ENCODE measurements at regions not wholly inside any gene's neighbourhood (a gene's known extent, or its start where the extent isn't known, plus 50 kb on each side); places are given as distances from the start of the nearest gene placed in this dataset.

- no CpG with 5 or more reads among the region's 2 CpGs for WGBS (ENCODE audit: insufficient coverage)
- peaks cover 7 to 18% (median 17%) of the 10 kb centered on the region in 3 donors for H3K4me1 Mint-ChIP-seq
- H3K4me3 Mint-ChIP-seq, result peak overlapping the region in 2 of 3 donors; percentile 39 to 62
- Histone ChIP-seq H3K27ac (ENCODE audit: low read length) (no peak overlapping the region), H3K27me3 (replicated peaks in 1 of 2; ENCODE audit: control insufficient read depth in 2 of 2, extremely low read depth in 1 of 2, insufficient read depth in 2 of 2, low read length in 1 of 2) (no peaks in the 10 kb centered on the region), H3K36me3 (ENCODE audit: control insufficient read depth in 2 of 2, extremely low read depth in 1 of 2, insufficient read depth in 1 of 2, low read length in 1 of 2) (no peaks in the 10 kb centered on the region), H3K9me3 (no peaks in the 10 kb centered on the region), H3K4me1 (ENCODE audit: control insufficient read depth in 1 of 2, extremely low read depth in 1 of 2, insufficient read depth in 2 of 2, low read length in 2 of 2) (no peaks in the 10 kb centered on the region), H3K4me3 (ENCODE audit: control insufficient read depth in 1 of 2, extremely low read depth in 1 of 2, low read length in 1 of 2) (no peak overlapping the region)
- no peaks in the 10 kb centered on the region for H3K9me3 Mint-ChIP-seq
- ChIA-PET POLR2A (interaction anchor here in 1 of 2 donors (0.5 kb wide), 1 partner anchor 27 kb away, joined by 3 read pairs; no protein-coding TSS in a partner anchor), CTCF (no interaction called here)
- ATAC-seq (replicated peaks in 1 of 4), result no peak
- DNase-seq, result no peak
- H3K36me3 Mint-ChIP-seq, result no peaks in the 10 kb centered on the region
- H3K27me3 Mint-ChIP-seq, result peaks cover 0 to 23% of the 10 kb centered on the region in 2 donors
- no peak overlapping the region for H3K27ac Mint-ChIP-seq
These were observed 131.9 kb upstream of the USP9X start for GRCh38 chrX:40953369-40953768.

DNA sequence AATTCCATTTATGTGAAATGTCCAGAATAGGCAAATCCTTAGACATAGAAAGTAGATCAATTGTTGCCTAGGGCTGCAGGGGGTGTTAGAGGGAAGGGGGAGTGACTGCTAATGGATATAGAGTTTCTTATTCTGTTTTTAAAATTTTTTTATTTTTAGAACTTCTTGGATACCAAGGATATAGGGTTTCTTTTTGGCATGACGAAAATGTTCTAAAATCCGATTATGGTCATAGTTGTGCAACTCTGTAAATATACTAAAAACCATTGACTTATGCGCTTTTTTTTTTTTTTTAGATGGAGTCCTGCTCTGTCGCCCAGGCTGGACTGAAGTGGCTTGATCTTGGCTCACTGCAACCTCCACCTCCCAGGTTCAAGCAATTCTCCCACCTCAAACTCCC is 125.2 kb upstream of the USP9X start:
- DNase-seq, result no peak
- Histone ChIP-seq H3K27me3 (replicated peaks in 1 of 2; ENCODE audit: control insufficient read depth in 2 of 2, extremely low read depth in 1 of 2, insufficient read depth in 2 of 2, low read length in 1 of 2) (no peaks in the 10 kb centered on the region), H3K36me3 (ENCODE audit: control insufficient read depth in 2 of 2, extremely low read depth in 1 of 2, insufficient read depth in 1 of 2, low read length in 1 of 2) (no peaks in the 10 kb centered on the region), H3K9me3 (no peaks in the 10 kb centered on the region), H3K4me1 (ENCODE audit: control insufficient read depth in 1 of 2, extremely low read depth in 1 of 2, insufficient read depth in 2 of 2, low read length in 2 of 2) (no peaks in the 10 kb centered on the region), H3K27ac (ENCODE audit: low read length) (no peak overlapping the region), H3K4me3 (ENCODE audit: control insufficient read depth in 1 of 2, extremely low read depth in 1 of 2, low read length in 1 of 2) (no peak overlapping the region)
- no peaks in the 10 kb centered on the region for H3K36me3 Mint-ChIP-seq
- H3K4me3 Mint-ChIP-seq, result no peak overlapping the region
- peaks cover 0 to 4% (median 4%) of the 10 kb centered on the region in 3 donors for H3K9me3 Mint-ChIP-seq
- ChIA-PET CTCF (no interaction called here), POLR2A (no interaction called here)
- no peak for ATAC-seq (replicated peaks in 1 of 4)
- H3K27me3 Mint-ChIP-seq, result peaks cover 0 to 5% of the 10 kb centered on the region in 2 donors
- no peak overlapping the region for H3K27ac Mint-ChIP-seq
- WGBS (ENCODE audit: insufficient coverage), result no CpG with 5 or more reads among the region's 4 CpGs
- peaks cover 0 to 1% (median 0%) of the 10 kb centered on the region in 3 donors for H3K4me1 Mint-ChIP-seq

- H3K27me3 ChIP-seq (replicated peaks in 1 of 2; ENCODE audit: control insufficient read depth in 2 of 2, extremely low read depth in 1 of 2, insufficient read depth in 2 of 2, low read length in 1 of 2), result no peaks in the 10 kb centered on the region
- no peak overlapping the region for H3K27ac ChIP-seq (ENCODE audit: low read length)
- no peaks in the 10 kb centered on the region for H3K36me3 Mint-ChIP-seq
- no peak overlapping the region for H3K4me3 ChIP-seq (ENCODE audit: control insufficient read depth in 1 of 2, extremely low read depth in 1 of 2, low read length in 1 of 2)
- no peak for ATAC-seq (replicated peaks in 1 of 4)
- H3K4me1 Mint-ChIP-seq, result peaks cover 0 to 1% (median 0%) of the 10 kb centered on the region in 3 donors
- H3K4me3 Mint-ChIP-seq, result no peak overlapping the region
- no peaks in the 10 kb centered on the region for H3K4me1 ChIP-seq (ENCODE audit: control insufficient read depth in 1 of 2, extremely low read depth in 1 of 2, insufficient read depth in 2 of 2, low read length in 2 of 2)
- no peaks in the 10 kb centered on the region for H3K36me3 ChIP-seq (ENCODE audit: control insufficient read depth in 2 of 2, extremely low read depth in 1 of 2, insufficient read depth in 1 of 2, low read length in 1 of 2)
- ChIA-PET CTCF (no interaction called here), POLR2A (no interaction called here)
- H3K27ac Mint-ChIP-seq, result no peak overlapping the region
- no peak for DNase-seq
- peaks cover 0 to 19% of the 10 kb centered on the region in 2 donors for H3K27me3 Mint-ChIP-seq
- WGBS (ENCODE audit: insufficient coverage), result no CpG with 5 or more reads among the region's 12 CpGs
- peaks cover 0 to 4% (median 4%) of the 10 kb centered on the region in 3 donors for H3K9me3 Mint-ChIP-seq
- no peaks in the 10 kb centered on the region for H3K9me3 ChIP-seq
These were observed 122.3 kb upstream of the USP9X start for GRCh38 chrX:40962793-40963407.

DNA sequence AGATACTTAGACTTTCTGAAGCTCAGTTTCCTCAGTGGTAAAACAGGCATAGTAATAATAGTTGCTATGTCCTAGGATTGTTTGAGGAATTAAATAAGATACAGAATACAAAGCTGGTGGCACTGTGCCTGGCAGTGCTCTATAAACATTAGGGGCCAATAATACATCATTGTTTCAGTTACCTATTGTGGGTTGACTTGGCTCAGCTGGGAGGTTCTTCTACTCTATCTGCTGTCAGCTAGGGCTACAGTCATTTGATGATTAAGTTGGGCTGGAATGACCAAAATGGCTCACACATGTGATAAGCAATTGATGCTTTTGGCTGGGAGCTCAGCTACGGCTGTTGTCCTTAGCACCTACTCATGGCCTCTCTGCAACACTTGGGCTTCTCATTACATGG is 121.2 kb upstream of the USP9X start:
- peaks cover 0 to 4% (median 4%) of the 10 kb centered on the region in 3 donors for H3K9me3 Mint-ChIP-seq

DNA sequence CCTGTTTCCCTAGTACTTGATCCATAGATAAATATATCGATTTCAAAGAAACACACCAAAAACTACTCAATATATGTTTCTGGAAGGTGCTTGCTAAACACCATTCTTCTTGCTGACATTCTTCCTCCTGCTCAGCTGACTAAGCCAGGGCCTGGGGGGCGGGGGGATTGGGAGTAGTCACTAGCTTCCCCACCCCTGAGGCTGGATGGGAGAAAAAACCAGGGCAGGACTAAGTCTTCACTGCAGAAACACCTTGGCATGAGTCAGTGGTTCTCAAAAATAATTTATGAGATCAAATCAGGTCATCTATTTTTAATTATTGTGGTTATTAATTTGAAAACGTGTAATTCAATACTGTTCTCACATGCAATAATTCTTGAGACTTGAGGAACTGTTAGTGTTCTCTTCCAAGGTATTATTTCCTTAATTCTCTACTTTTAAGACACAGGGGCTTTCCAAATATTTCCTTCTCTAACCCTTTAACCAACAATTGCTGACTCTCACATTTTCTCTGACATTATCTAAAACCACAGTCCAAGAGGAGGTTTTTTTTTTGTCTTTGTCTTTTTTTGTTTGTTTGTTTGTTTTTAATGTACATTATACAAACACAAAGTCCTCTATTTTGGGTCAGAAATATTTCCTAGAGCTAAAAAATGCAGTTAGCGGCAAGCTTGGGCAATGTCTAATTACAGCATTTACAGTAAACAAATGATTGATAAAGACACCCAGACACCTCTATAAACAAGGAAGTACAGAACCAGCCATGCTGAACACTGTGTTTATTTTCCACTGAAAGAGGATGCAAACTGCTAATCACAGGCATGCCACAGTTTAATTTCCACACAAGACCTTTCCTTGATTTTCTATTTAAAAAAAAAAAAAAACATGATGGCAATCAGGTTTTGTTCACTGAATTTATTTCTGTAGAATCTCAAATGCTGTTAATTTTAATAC is 120.3 kb upstream of the USP9X start:
- Histone ChIP-seq H3K27me3 (replicated peaks in 1 of 2; ENCODE audit: control insufficient read depth in 2 of 2, extremely low read depth in 1 of 2, insufficient read depth in 2 of 2, low read length in 1 of 2) (no peaks in the 10 kb centered on the region), H3K9me3 (no peaks in the 10 kb centered on the region), H3K27ac (ENCODE audit: low read length) (no peak overlapping the region), H3K4me1 (ENCODE audit: control insufficient read depth in 1 of 2, extremely low read depth in 1 of 2, insufficient read depth in 2 of 2, low read length in 2 of 2) (no peaks in the 10 kb centered on the region), H3K36me3 (ENCODE audit: control insufficient read depth in 2 of 2, extremely low read depth in 1 of 2, insufficient read depth in 1 of 2, low read length in 1 of 2) (no peaks in the 10 kb centered on the region), H3K4me3 (ENCODE audit: control insufficient read depth in 1 of 2, extremely low read depth in 1 of 2, low read length in 1 of 2) (no peak overlapping the region)
- peaks cover 0 to 4% (median 4%) of the 10 kb centered on the region in 3 donors for H3K9me3 Mint-ChIP-seq
- peaks cover 0 to 16% of the 10 kb centered on the region in 2 donors for H3K27me3 Mint-ChIP-seq
- ChIA-PET CTCF (interaction anchor here in 1 of 2 donors (0.7 kb wide), 1 partner anchor 47 kb away, joined by 5 read pairs; no protein-coding TSS in a partner anchor), POLR2A (no interaction called here)
- H3K36me3 Mint-ChIP-seq, result no peaks in the 10 kb centered on the region
- no peak overlapping the region for H3K4me3 Mint-ChIP-seq
- no CpG with 5 or more reads among the region's 4 CpGs for WGBS (ENCODE audit: insufficient coverage)
- H3K4me1 Mint-ChIP-seq, result peaks cover 0 to 1% (median 0%) of the 10 kb centered on the region in 3 donors
- no peak for ATAC-seq (replicated peaks in 1 of 4)
- no peak for DNase-seq
- H3K27ac Mint-ChIP-seq, result no peak overlapping the region

More for the DNA sequence above, 121.2 kb upstream of the USP9X start:
- Histone ChIP-seq H3K36me3 (ENCODE audit: control insufficient read depth in 2 of 2, extremely low read depth in 1 of 2, insufficient read depth in 1 of 2, low read length in 1 of 2) (no peaks in the 10 kb centered on the region), H3K4me3 (ENCODE audit: control insufficient read depth in 1 of 2, extremely low read depth in 1 of 2, low read length in 1 of 2) (no peak overlapping the region), H3K4me1 (ENCODE audit: control insufficient read depth in 1 of 2, extremely low read depth in 1 of 2, insufficient read depth in 2 of 2, low read length in 2 of 2) (no peaks in the 10 kb centered on the region), H3K27me3 (replicated peaks in 1 of 2; ENCODE audit: control insufficient read depth in 2 of 2, extremely low read depth in 1 of 2, insufficient read depth in 2 of 2, low read length in 1 of 2) (no peaks in the 10 kb centered on the region), H3K27ac (ENCODE audit: low read length) (no peak overlapping the region), H3K9me3 (no peaks in the 10 kb centered on the region)
- Mint-ChIP-seq H3K4me3 (no peak overlapping the region), H3K36me3 (no peaks in the 10 kb centered on the region), H3K27ac (no peak overlapping the region), H3K27me3 (peaks cover 0 to 20% of the 10 kb centered on the region in 2 donors), H3K4me1 (peaks cover 0 to 1% (median 0%) of the 10 kb centered on the region in 3 donors)
- ChIA-PET POLR2A (no interaction called here), CTCF (no interaction called here)
- DNase-seq, result no peak
- no peak for ATAC-seq (replicated peaks in 1 of 4)
- WGBS (ENCODE audit: insufficient coverage), result 100% methylated on average over 1 of the region's 1 CpG

- CTCF ChIA-PET, result no interaction called here
- no peaks in the 10 kb centered on the region for H3K9me3 ChIP-seq
- ATAC-seq (replicated peaks in 1 of 4) (no peak), DNase-seq (no peak)
- no peaks in the 10 kb centered on the region for H3K27me3 ChIP-seq (replicated peaks in 1 of 2; ENCODE audit: control insufficient read depth in 2 of 2, extremely low read depth in 1 of 2, insufficient read depth in 2 of 2, low read length in 1 of 2)
- no peak overlapping the region for H3K27ac Mint-ChIP-seq
- H3K36me3 Mint-ChIP-seq, result no peaks in the 10 kb centered on the region
- no peaks in the 10 kb centered on the region for H3K4me1 ChIP-seq (ENCODE audit: control insufficient read depth in 1 of 2, extremely low read depth in 1 of 2, insufficient read depth in 2 of 2, low read length in 2 of 2)
- WGBS (ENCODE audit: insufficient coverage), result 89% methylated on average over 3 of the region's 6 CpGs
- peaks cover 0 to 1% (median 0%) of the 10 kb centered on the region in 3 donors for H3K4me1 Mint-ChIP-seq
- no peak overlapping the region for H3K4me3 Mint-ChIP-seq
- no peaks in the 10 kb centered on the region for H3K36me3 ChIP-seq (ENCODE audit: control insufficient read depth in 2 of 2, extremely low read depth in 1 of 2, insufficient read depth in 1 of 2, low read length in 1 of 2)
- POLR2A ChIA-PET, result no interaction called here
- no peak overlapping the region for H3K4me3 ChIP-seq (ENCODE audit: control insufficient read depth in 1 of 2, extremely low read depth in 1 of 2, low read length in 1 of 2)
- H3K9me3 Mint-ChIP-seq, result peaks cover 0 to 4% (median 4%) of the 10 kb centered on the region in 3 donors
- no peak overlapping the region for H3K27ac ChIP-seq (ENCODE audit: low read length)
- H3K27me3 Mint-ChIP-seq, result peaks cover 0 to 21% of the 10 kb centered on the region in 2 donors
These were observed 118.9 kb upstream of the USP9X start for GRCh38 chrX:40966213-40966820.
